ENCODE measurements at regions not wholly inside any gene's neighbourhood (a gene's known extent, or its start where the extent isn't known, plus 50 kb on each side); places are given as distances from the start of the nearest gene placed in this dataset.
A peak's percentile ranks its signal among the peaks of the same experiment; 100 is the strongest.

DNA sequence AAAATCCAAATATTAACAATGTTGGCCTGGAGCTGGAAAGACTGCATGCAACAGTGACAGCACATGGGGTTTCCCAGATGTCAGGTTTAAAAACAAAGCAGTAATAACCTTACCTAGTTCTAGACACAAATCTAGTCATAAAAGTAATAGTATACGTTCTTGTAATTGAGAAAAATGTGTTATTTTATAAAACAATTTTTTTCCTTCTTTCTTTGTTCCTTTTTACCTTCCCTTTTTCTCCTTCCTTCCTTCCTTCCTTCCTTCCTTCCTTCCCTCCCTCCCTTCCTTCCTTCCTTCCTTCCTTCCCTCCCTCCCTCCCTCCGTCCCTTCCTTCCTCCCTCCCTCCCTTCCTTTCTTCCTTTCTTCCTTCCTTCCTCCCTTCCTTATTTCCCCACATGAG is 242.7 kb upstream of the PDE10A start:
- DNase-seq, result no peak

DNA sequence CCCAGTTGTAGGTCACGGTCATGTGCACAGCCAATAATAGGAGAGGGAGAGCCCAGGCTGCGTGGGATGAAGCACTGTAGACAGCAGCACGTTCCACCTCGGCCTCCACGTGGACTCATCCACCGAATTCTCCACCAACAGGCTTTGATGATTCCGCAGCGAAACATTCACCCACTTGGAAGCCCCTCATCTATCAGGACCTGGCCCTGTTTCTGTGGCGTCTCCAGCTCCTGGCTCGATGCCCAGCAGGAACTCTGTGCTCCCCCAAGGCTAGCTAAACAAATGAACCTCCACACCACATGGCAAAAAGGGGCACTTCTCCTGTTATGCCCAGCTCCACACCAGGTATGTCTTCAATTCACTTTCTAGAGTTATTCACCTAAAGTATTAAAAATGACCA is 237.9 kb upstream of the PDE10A start:
- DNase-seq, result no peak

DNA sequence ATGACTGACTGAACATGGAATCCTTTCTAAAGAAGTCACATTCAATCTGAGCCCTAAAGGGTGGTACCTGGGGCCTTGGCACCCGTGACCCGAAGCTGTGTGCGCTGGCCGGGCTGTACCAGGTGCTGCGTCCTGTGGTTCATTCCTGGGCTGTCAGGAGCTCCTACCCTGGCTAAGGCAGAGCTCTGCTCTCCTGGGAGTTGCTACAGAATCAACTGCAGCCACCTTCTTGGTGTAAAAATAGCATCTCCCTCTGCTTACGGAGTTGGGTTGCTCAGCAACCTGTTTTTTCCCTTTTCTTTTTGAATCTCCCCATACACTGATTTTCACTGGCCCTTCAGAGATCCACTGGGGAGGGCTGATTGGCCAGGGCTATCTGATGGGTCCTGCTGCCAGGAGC is 236.6 kb upstream of the PDE10A start:
- DNase-seq, result no peak

- no peak for DNase-seq
Observed at GRCh38 chr6:165895421-165896165, 232.6 kb upstream of the PDE10A start.

DNA sequence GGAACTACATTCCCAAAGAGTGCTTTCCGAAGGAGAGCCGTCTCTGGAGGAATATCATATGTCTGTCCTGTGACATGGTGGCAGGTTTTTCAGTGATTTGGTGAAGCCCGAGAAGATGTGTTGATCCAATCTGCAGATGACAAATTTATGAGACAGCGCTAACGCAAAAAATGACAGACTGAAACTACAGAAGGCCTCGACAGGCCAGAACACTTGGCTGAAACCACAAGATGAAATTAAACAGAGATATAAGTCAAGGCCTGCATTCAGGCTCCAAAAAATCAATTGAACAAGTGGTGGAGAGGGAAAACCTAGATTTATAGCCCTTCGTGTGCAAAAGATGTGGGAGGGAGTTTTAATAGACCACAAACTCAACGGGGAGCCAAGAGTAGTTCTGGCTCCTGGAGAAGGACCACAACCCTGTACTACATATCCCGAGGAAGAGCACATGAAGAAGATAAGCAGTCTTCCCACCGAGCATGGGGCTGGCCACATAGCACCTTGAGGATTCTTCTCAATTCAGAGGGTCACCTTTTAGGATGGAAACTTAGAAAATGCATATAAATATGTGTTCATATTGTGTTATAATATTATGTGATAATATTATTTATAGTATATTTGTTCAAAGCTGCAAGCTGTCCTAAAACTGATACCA is 231.3 kb upstream of the PDE10A start:
- no peak for DNase-seq

GRCh38 chr6:165893431-165893830 is 230.4 kb upstream of the PDE10A start:
- DNase-seq, result no peak

DNA sequence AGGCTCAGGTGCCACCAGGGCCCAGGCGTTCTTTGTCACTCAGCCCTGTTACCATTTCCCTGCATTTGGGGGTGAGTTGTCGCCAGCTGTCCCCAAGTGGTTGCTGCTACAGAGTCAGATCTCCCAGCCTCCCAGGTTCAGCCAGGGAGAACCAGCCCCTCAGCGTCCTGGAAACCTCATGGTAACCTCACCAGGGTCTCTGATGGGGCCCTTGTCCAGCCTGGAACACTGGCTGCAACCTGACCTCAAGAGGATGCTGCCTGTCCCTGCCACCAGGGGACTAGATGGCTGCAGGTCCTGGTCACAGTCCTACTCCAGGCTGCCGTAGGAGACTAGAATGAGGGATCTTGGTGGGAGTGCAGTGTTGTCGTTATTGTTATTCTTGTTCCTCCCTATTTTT is 228.3 kb upstream of the PDE10A start:
- DNase-seq, result no peak

DNA sequence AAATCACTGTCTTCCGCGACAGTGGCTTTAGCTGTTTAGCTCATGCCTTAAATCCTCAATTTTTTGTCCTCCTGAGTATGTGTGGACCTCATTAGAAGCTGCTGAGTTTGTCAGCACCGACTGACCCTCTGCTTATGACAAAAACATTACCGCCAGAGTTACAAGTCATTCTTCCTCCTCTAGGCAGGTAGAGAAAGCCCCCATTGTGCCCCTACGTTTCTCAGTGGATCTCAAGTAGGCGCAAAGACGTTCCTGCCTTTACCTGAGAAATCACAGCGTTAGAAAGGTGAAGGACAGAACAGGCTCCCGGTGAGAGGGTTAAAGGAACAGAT is 227.3 kb upstream of the PDE10A start:
- DNase-seq, result no peak

DNA sequence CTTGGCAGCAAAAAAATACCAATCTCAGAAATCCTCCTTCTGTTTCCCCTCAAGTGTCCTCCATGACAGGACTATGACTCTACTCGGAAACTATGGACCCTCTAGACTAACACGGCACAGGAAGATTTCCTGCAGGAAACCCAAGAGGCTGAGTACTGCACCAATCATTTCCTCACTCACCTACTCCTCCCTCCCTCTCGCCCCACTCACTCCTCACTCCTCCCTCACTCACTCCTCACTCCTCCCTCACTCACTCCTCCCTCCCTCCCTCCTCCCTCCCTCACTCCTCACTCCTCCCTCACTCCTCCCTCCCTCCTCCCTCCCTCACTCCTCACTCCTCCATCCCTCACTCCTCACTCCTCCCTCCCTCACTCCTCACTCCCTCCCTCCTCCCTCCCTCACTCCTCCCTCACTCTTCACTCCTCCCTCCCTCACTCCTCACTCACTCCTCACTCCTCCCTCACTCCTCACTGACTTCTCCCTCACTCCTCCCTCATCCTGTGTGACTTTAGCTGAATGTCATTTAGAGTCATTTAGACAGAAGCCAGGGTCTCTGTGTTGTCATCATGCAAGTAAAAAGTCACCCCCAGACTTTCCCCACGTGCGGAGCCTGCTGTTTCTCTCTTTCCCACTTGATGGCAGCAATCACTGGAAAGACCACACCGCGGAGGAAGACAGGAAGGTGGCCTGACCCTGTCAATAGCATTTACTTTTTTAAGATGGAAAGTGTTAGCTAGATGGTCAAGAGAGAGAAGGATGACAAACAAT is 226.8 kb upstream of the PDE10A start:
- DNase-seq, result peak; percentile 48

DNA sequence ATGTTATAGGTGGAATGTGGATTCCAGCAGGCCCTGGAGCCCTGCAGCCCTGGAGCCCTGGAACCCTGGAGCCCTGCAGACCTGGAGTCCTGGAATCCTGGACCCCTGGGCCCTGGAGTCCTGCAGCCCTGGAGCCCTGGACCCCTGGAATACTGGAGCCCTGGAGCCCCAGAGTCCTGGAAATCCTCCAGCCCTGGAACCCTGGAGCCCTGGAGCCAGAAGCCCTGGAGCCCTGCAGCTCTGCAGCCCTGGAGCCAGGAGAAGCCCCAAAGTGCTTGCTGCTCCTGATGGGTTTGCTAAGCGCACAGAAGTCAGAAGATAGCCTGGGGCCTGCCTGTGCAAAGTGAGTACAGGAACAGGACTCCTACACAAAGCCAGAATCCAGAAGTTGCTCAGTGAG is 223.1 kb upstream of the PDE10A start:
- DNase-seq, result no peak

DNA sequence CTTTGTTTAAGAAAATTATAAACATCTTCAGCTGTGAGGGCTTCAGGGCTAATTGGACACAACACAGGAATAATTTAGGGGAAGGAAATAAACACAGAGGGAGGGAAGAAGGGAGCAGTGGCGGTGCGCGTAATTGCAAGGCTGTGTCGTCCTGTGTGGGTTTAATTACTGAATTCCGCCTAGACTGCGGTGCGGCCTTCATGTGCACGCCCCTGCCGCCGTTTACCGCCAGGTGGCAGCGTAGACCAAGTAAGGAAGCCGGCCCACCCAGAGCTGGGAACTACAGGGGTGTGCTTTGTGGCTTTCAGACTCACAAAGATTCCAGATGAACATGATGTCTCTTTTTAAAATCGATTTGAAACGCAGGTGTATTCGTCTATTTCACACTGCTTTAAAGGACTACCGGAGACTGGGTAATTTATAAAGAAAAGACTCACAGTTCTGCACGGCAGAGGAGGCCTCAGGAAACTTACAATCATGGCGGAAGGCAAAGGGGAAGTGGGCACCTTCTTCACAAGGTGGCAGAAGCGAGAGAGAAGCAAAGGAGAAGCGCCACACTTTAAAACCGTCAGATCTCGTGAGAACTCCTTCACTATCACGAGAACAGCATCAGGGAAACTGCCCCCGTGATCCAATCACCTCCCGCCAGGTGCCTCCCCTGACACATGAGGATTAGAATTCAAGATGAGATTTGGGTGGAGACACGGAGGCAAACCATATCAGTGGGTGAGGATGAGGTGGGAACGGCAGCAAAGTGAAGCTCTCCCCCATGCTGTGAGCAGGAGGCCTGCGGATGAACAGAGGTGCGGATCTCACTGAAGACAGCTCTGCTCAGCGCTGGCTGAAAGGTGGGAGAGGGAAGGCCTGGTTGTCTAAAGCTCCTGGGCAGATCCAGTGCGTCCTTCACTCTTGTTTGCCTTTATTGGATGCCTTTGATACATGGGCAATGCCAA is 222.0 kb upstream of the PDE10A start:
- no peak for DNase-seq

GRCh38 chr6:165883851-165884640 is 221.0 kb upstream of the PDE10A start:
- no peak for DNase-seq

DNA sequence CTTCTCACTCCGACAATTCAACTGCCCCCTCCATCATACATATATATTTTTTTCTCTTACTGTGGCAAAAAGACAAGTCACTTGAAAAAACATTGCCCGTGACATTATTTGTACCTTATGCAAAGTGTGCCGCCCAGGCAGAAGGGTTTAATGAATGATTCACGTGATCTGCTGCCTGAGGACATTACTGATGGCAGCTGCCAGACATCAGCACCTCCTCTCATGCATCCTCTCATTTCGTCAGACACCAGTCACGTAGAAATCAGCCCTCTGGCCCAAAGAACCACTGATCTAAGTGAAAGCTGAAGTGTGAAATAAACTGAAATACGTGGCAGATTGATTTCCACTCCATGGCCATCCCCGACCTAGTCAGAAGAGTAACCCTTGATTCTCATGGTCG is 218.8 kb upstream of the PDE10A start:
- no peak for DNase-seq

GRCh38 chr6:165880686-165881085 is 217.6 kb upstream of the PDE10A start:
- no peak for DNase-seq

DNA sequence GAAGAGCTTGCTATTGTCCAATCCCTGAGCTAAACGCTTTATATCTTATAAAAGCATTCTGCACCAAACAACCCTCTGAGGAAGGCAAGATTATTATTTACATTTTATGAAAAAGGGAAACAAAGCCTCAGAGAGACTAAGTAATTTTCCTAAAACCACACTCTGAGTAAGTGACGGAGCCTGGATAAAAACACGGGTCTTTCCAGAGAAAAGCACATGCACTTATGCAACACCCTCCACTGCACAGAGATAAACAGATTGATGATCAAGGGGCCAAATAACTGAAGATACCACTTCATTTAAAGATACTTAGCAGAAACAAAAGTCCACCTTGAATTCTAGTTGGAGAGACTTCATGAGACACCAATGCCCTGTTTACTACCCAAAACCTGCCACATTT is 214.7 kb upstream of the PDE10A start:
- DNase-seq, result no peak

DNA sequence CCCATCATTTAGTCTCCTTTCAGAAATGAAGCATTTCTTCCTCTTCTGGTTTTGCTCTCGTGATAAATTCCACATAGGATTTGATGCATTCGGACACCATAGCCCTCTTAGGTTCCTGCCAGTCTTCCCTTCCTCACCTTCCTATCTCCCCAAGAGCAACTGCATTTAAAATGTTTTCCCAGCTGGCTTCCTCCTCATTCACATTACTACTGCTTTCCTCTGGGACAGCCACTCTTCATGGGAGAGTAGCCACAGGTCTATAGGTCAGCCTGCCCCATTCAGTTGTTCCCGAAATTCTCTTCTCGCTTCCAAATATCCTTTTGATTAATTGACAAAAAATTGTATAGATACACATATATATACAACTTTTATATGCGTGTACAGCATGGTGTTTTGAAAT is 214.2 kb upstream of the PDE10A start:
- no peak for DNase-seq

DNA sequence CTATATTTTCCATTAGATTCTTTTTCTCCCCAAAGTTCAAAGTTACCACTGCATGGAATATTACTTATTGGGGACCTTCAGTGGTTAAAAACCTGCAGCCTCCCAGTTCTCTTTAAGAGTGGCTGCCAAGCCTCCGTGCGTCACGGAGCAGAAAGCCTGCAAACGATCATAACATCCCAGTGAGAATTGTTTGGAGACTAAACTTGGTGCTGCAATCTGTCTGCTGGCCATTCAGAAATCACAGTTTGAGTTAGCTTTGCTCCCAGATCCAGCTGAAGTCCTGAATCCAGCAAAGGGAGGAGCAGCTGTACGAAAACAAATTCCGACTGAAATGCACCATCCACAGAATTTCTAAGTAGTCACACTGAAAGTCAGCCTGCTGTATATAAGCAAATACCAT is 213.5 kb upstream of the PDE10A start:
- no peak for DNase-seq

DNA sequence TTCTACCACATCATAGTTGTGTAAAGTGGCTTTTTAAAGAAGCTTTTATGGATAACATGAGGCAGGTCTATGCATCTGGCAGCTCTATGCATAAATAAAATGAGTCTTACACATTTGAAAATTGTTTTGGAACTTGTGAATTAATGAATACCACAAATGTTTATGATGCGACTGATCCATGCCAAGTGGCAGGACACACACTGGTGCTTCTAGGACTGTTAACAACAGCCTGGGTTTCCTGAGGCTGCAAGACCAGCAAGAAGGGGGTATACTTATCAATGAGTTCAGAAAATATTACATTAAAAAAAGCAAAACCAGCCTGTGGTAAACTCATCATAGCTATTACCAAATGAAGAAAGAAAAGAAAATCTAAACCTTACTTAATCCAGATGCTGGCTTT is 212.9 kb upstream of the PDE10A start:
- no peak for DNase-seq

GRCh38 chr6:165873976-165874375 is 210.9 kb upstream of the PDE10A start:
- DNase-seq, result no peak

DNA sequence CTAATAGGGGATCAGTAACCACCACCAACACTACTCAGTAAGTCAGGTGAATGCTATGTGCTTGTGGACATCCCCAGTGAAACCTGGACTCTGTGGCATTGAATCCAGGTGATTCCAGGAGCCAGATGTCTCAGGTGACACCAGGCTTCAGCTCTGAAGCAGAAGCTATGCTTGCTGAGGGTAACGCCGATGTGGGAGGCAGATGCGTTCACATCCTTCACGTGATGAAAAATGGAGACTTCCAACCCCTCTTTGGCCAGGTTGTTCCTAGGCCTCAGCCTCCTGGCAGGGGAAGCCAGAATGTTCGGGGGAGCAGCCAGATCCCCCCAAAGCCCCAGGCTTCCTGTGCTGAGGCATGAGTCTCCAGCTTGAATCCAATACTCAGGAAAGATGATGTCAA is 209.8 kb upstream of the PDE10A start:
- DNase-seq, result no peak

GRCh38 chr6:165872311-165872710 is 209.3 kb upstream of the PDE10A start:
- no peak for DNase-seq

- no peak for DNase-seq
Observed at GRCh38 chr6:165871571-165871970, 208.5 kb upstream of the PDE10A start.
